NOMO-1 (cell line): ENCODE measurements at regions not wholly inside any gene's neighbourhood (a gene's known extent, or its start where the extent isn't known, plus 50 kb on each side); places are given as distances from the start of the nearest gene placed in this dataset.
A peak's percentile ranks its signal among the peaks of the same experiment; 100 is the strongest.
"Not testable (repeated sequence)": the region's sequence is repeated elsewhere in the genome, so short reads cannot be mapped to it uniquely, and the experiment has no call there.

ENCODE experiments used
- DNase-seq, 2 experiments: peaks; one replicate each; lab custom pipeline; 2025; ENCODE audit not compliant: unreplicated experiment in 2 of 2; lab: John Stamatoyannopoulos, UW

DNA sequence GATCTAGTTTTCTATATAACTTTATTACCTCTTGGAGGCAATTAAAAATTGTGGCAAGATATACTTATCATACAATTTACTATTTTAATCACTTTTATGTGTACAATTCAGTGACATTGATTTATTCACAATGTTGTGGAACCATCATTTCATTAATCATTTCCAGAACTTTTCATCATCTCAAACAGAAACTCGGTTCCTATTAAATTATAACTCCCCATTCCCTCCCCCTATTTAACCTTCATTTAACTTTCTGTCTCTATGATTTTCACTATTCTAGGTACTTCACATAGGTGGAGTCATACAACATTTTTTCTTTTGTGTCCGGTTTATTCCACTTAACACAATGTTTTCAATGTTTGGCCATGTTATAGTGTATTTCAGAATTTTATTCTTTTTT, 252.8 kb downstream of the REEP3 start:
- DNase-seq, result no peak

GRCh38 chr10:63780101-63780500, 258.9 kb downstream of the REEP3 start:
- no peak for DNase-seq

DNA sequence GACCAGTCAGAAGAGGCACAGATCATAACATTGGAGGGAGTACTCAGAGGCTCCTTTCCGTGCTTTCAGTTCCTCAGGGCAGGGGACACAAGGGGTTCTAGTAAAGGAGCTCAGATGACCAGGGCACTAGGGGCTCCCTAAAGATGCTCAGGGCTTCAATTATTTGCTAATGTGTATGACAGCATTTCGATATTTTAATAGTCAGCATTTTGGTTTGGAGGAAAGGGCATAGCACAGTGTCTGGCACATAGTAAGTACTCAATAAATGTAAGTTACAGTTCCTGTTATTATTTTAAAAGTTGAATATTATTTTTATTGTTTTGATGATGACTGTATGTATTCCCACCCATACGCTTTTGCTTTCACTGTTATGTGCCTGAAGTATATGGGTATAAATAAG, 260.0 kb downstream of the REEP3 start:
- DNase-seq, result no peak

GRCh38 chr10:63783882-63784281, 262.7 kb downstream of the REEP3 start:
- DNase-seq, result no peak

DNA sequence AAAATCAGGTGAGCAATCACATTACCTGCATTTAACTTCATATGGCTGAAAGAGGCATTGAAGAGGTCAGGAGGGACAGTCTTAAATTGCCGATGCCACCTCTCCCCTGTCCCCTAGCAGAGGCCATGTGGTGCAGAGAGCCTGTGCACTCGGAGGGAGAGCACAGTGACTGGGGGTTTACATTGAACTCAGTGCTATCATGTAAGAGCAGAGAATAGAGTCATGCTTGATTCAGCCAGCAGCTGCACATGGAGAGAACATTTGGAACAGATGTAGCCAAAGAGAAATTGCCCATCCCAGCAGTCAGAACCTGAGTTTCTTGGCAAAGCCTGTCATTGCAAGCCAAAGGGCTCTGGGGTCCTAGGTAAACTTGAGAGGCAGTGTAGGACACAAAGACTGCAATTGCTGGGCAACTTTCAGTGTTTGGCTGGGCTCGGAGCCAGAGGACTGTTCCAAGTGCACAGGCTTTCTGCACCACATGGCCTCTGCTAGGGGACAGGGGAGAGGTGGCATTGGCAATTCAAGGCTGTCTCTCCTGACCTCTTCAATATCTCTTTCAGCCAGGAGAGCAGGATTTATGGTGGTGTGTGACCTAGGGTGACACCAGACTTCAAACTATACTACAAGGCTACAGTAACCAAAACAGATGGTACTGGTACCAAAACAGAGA, 267.1 kb downstream of the REEP3 start:
- no peak for DNase-seq

- no peak for DNase-seq
Observed at GRCh38 chr10:63795094-63795860, 274.1 kb downstream of the REEP3 start.

GRCh38 chr10:63798599-63799498, 277.6 kb downstream of the REEP3 start:
- no peak for DNase-seq

DNA sequence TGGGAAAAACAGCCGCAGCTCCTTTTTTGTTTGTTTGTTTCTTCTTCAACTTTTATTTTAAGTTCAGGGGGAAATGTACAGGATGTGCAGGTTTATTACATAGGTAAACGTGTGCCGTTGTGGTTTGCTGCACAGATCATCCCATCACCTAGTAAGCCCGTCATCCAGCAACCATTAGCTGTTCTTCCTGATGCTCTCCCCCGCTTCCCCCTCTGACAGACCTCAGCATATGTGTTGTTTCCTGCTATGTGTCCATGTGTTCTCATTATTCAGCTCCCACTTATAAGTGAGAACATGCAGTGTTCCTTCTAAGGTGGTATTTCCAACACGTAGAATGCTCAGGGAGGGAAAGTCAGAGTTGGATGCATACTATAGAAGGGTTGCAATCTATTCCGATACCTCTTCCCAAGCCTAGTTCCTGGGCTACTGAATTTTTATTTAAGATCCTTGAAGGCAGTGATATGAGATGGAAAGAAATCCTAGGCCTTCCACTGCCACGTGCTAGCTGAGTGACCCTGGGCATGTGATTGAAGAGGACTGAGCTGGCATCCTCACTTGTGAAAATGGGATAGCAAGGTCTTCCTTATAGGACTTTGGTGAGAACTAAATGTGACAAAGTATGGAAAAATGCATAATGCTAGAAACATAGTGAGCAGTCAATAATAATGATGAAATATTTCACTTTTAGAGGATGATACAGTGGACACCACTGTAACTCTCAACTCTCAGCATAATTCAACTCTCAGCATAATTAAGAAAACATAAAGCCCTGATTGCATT, 278.5 kb downstream of the REEP3 start:
- DNase-seq, result no peak

- DNase-seq, result no peak
Observed at GRCh38 chr10:63801166-63801565, 280.0 kb downstream of the REEP3 start.

DNA sequence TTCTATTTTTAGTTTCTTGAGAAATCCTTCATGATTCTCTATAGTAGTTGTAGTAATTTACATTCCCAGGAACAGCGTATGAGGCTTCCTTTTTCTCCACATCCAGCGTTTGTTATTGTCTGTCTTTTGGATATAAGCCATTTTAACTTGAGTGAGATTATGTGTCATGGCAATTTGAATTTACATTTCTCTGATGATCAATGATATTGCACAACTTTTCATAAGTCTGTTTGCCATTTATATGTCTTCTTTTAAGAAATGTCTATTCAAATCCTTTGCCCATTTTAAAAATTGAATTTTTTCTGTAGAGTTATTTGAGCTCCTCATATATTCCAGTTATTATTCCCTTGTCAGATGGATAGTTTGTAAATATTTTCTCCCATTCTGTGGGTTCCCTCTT, 285.1 kb downstream of the REEP3 start:
- no peak for DNase-seq

DNA sequence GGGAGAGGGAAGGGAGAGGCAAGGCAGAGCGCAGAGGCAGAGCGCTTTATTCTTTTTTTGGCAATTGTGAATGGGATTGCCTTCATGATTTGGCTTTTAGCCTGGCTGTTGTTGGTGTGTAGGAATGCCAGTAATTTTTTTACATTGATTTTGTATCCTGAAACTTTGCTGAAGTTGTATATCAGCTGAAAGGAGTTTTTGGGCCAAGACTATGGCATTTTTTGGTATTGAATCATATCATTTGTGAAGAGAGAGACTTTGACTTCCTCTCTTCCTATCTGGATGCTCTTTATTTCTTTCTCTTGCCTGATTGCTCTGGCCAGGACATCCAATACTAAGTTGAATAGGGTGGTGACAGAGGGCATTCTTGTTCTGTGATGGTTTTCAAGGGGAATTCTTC, 291.3 kb downstream of the REEP3 start:
- DNase-seq, result no peak

- peak; percentile 10 to 19 for DNase-seq
Observed at GRCh38 chr10:63819753-63820329, 298.6 kb downstream of the REEP3 start.

GRCh38 chr10:63822496-63822895, 301.3 kb downstream of the REEP3 start:
- no peak for DNase-seq

- no peak for DNase-seq
Observed at GRCh38 chr10:63825111-63825510, 303.9 kb downstream of the REEP3 start.

DNA sequence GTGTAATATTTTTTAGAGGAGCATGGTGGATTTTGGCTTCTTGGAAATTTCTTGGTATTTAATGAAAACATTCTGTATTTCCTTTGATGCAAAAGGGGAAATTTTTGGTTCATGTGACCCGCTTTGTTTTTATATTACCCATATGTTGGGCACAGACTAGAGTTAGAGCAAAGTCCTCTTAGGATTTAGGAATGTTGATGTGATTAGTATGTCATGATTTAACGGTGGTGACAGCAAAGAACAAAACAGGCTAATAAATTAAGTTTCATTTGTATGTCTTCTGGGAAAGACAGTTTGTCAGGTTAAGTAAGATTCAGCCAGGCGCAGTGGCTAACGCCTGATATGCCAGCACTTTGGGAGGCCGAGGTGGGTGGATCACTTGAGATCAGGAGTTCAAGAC, 304.6 kb downstream of the REEP3 start:
- no peak for DNase-seq

DNA sequence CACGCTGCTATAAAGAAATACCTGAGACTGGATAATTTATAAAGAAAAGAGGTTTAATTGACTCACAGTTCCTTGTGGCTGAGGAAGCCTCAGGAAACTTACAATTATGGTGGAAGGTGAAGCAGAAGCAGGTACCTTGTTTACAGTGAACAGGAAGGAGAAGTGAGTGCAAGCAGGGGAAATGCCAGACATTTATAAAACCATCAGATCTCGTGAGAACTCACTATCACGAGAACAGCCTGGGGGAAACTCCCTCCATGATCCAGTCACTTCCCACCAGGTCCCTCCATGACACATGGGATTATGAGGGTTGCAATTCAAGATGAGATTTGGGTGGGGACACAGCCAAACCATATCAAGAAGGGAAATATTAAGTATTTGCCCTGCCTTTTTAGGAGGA, 305.8 kb downstream of the REEP3 start:
- DNase-seq, result not testable (repeated sequence)

DNA sequence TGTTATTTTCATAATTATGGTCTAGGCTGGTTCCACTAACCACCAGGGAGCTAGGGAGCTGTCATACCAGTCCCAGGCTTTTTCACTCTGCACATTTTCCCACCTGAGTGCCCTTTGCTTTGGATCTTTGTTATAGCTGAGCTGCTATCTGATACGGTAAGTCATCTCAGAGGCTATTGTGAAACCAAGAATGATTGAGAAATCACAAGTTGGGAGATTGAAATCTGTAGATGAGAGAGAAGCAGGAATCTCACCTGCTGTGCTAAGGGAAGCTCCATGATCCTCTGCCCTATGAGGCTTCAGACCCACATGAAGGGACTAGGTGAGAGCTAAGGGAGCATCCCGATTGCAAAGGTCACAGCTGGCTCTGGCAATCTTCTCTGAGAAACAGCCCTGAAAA, 307.8 kb downstream of the REEP3 start:
- no peak for DNase-seq

GRCh38 chr10:63829573-63830149, 308.5 kb downstream of the REEP3 start:
- no peak for DNase-seq

GRCh38 chr10:63832686-63833085, 311.5 kb downstream of the REEP3 start:
- no peak for DNase-seq
